Osteoblast (primary cell): ENCODE measurements at regions not wholly inside any gene's neighbourhood (a gene's known extent, or its start where the extent isn't known, plus 50 kb on each side); places are given as distances from the start of the nearest gene placed in this dataset.

ENCODE experiments used
- DNase-seq: peaks from one replicate; pipeline ENCODE4 v3.0.0; 2011; ENCODE audit warnings: low spot score, mixed read lengths; ENCODE audit not compliant: insufficient read length; ENCODE audit errors: missing footprints
- H2AFZ ChIP-seq: 2 replicates; pipeline ENCODE4 v1.6.0; 2011; ENCODE audit warnings: mild to moderate bottlenecking, low read length
- H3K27ac ChIP-seq: 2 replicates; pipeline ENCODE4 v1.5.1; 2011; ENCODE audit warnings: mild to moderate bottlenecking, low read depth, low read length, moderate library complexity
- H3K27me3 ChIP-seq: 2 replicates; pipeline ENCODE4 v1.6.0; 2012; ENCODE audit warnings: mild to moderate bottlenecking, control low read depth, inconsistent platforms, low read length, moderate library complexity; ENCODE audit not compliant: insufficient read depth
- H3K36me3 ChIP-seq: 2 replicates; pipeline ENCODE4 v1.5.1; 2011; ENCODE audit warnings: mild to moderate bottlenecking, low read length, control low read depth, moderate library complexity; ENCODE audit not compliant: insufficient read depth
- H3K4me1 ChIP-seq: 2 replicates; pipeline ENCODE4 v1.5.1; 2011; ENCODE audit warnings: mild to moderate bottlenecking, low read length, control low read depth, moderate library complexity; ENCODE audit not compliant: insufficient read depth
- H3K4me2 ChIP-seq: 2 replicates; pipeline ENCODE4 v1.6.0; 2011; ENCODE audit warnings: mild to moderate bottlenecking, low read length; ENCODE audit not compliant: insufficient read depth
- H3K4me3 ChIP-seq: fragments of 200-600 bp; sonication (generic); 3 replicates; pipeline ENCODE4 v1.5.1; 2012; ENCODE audit warnings: mild to moderate bottlenecking, low read length, inconsistent platforms; ENCODE audit not compliant: insufficient read depth
- H3K79me2 ChIP-seq: 2 replicates; pipeline ENCODE4 v1.6.0; 2012; ENCODE audit warnings: mild to moderate bottlenecking, low read length, control low read depth, inconsistent platforms; ENCODE audit not compliant: insufficient read depth
- H3K9me3 ChIP-seq: 2 replicates; pipeline ENCODE4 v1.5.1; 2011; ENCODE audit warnings: low read depth, low read length, control low read depth
- H4K20me1 ChIP-seq: 2 replicates; pipeline ENCODE4 v1.6.0; 2012; ENCODE audit warnings: mild to moderate bottlenecking, low read length, control low read depth; ENCODE audit not compliant: insufficient read depth
- TF ChIP-seq, protein P1 (sequence below): IDR thresholded peaks from 2 replicates; pipeline ENCODE4 v1.5.1; 2011; ENCODE audit warnings: mild to moderate bottlenecking, low read depth, low read length, moderate library complexity; ENCODE audit errors: extremely low read depth

GRCh38 chr7:17239683-17240521 lies 58.5 kb upstream of the AHR start:
- Histone ChIP-seq H3K9me3 (no peaks in the 10 kb centered on the region), H3K4me2 (peak overlapping the region; percentile 67), H2AFZ (no peak overlapping the region), H3K4me1 (peaks cover 40% of the 10 kb centered on the region), H3K27ac (peak overlapping the region; percentile 27), H4K20me1 (no peaks in the 10 kb centered on the region), H3K79me2 (no peaks in the 10 kb centered on the region), H3K36me3 (no peaks in the 10 kb centered on the region), H3K27me3 (no peaks in the 10 kb centered on the region), H3K4me3 (peak overlapping the region; percentile 33)
- TF ChIP-seq, protein P1, sequence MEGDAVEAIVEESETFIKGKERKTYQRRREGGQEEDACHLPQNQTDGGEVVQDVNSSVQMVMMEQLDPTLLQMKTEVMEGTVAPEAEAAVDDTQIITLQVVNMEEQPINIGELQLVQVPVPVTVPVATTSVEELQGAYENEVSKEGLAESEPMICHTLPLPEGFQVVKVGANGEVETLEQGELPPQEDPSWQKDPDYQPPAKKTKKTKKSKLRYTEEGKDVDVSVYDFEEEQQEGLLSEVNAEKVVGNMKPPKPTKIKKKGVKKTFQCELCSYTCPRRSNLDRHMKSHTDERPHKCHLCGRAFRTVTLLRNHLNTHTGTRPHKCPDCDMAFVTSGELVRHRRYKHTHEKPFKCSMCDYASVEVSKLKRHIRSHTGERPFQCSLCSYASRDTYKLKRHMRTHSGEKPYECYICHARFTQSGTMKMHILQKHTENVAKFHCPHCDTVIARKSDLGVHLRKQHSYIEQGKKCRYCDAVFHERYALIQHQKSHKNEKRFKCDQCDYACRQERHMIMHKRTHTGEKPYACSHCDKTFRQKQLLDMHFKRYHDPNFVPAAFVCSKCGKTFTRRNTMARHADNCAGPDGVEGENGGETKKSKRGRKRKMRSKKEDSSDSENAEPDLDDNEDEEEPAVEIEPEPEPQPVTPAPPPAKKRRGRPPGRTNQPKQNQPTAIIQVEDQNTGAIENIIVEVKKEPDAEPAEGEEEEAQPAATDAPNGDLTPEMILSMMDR: no peak
- peak; percentile 69 for DNase-seq

- H2AFZ ChIP-seq: no peak overlapping the region
Measured at GRCh38 chr7:17242504-17242903, 55.9 kb upstream of the AHR start.

DNA sequence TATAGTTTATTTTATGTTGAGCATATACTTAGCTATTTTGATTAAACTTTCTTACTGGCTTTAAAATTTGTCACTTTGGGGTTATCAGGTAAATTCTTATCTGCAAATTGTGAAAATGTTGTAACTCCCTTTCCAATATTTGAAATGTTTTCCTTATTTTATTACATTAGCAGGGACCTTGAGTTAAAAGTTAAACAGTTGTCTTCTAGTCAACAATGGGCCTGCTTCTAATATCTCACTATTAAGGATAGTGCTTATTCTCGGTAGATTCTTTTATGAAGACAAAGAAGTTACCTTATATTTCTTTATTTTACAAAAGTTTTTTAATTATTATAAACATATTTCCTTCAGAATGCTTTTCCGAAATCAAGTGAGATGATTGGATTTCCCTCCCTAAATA lies 53.7 kb upstream of the AHR start:
- no peaks in the 10 kb centered on the region for H3K36me3 ChIP-seq
- DNase-seq: no peak
- no peaks in the 10 kb centered on the region for H3K9me3 ChIP-seq
- no peaks in the 10 kb centered on the region for H4K20me1 ChIP-seq
- TF ChIP-seq, protein P1: no peak
- no peak overlapping the region for H3K4me3 ChIP-seq
- no peak overlapping the region for H2AFZ ChIP-seq
- peaks cover 7% of the 10 kb centered on the region for H3K4me1 ChIP-seq
- H3K79me2 ChIP-seq: no peaks in the 10 kb centered on the region
- no peak overlapping the region for H3K4me2 ChIP-seq
- no peaks in the 10 kb centered on the region for H3K27me3 ChIP-seq
- H3K27ac ChIP-seq: no peak overlapping the region

More at GRCh38 chr7:17242504-17242903, 55.9 kb upstream of the AHR start:
- Histone ChIP-seq H3K27me3 (no peaks in the 10 kb centered on the region), H3K4me3 (no peak overlapping the region), H3K4me2 (no peak overlapping the region), H3K36me3 (no peaks in the 10 kb centered on the region), H3K9me3 (no peaks in the 10 kb centered on the region), H3K4me1 (peaks cover 20% of the 10 kb centered on the region), H3K27ac (no peak overlapping the region), H3K79me2 (no peaks in the 10 kb centered on the region), H4K20me1 (no peaks in the 10 kb centered on the region)
- DNase-seq: no peak
- TF ChIP-seq, protein P1: no peak

DNA sequence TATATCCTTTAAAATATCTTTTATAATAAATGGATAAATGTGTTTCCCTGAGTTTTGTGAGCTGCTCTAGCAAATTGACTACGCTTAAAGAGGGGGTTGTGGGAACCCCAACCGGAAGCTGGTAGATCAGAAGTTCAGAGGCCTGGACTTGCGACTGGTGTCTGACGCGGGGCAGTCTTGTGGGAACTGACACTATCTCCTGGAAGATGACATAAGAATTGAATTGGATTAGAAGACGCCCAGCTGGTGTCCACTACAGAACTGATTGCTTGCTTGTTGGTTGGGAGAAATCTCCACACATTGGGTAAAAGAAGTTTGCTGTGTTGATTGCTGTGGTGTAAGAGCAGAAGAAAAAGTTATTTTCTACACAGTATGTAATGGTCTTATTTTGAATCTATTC lies 51.1 kb upstream of the AHR start:
- TF ChIP-seq, protein P1: no peak
- Histone ChIP-seq H3K79me2 (no peaks in the 10 kb centered on the region), H4K20me1 (no peaks in the 10 kb centered on the region), H3K36me3 (no peaks in the 10 kb centered on the region), H3K27me3 (no peaks in the 10 kb centered on the region), H3K4me3 (no peak overlapping the region), H3K4me2 (no peak overlapping the region), H3K4me1 (no peaks in the 10 kb centered on the region), H3K9me3 (no peaks in the 10 kb centered on the region), H3K27ac (no peak overlapping the region), H2AFZ (no peak overlapping the region)
- no peak for DNase-seq
